ENCODE measurements at regions not wholly inside any gene's neighbourhood (a gene's known extent, or its start where the extent isn't known, plus 50 kb on each side); places are given as distances from the start of the nearest gene placed in this dataset.

DNA sequence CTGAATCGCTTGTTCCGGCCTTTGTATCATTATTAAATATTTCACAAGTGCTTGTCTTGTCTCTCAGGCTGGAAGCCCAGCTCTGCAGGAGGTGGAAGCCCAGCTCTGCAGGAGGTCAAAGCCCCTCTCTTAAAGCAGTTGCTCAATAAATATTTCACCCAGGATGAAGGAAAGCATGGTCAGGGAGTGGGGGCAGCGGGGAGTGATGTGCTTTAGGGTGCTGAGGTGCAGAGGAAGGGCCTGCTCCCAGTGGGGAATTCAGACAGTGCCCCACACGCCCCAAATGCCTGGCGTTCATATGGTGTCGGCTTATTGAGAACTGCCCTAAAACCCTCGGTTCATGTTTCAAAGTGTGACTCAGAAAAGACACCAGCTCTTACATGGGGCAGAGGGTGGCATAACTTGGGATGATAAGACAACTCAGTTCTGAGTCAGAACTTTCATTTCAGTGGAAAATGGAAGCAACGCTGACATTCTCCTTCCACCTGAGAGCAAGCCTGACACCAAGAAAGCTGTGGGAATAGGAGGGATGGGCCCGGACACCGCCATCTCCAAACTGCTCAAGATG lies 114.3 kb upstream of the DAP start:
- intact Hi-C loops (cut with DNase I; ENCODE audit: low total_unique reads): no loop called here
- H3K27ac ChIP-seq: no peak overlapping the region
- no peaks in the 10 kb centered on the region for H3K9me3 ChIP-seq
- no peaks in the 10 kb centered on the region for H3K27me3 ChIP-seq
- no peaks in the 10 kb centered on the region for H3K4me1 ChIP-seq
- H3K4me3 ChIP-seq: no peak overlapping the region
- TF ChIP-seq, protein P1, sequence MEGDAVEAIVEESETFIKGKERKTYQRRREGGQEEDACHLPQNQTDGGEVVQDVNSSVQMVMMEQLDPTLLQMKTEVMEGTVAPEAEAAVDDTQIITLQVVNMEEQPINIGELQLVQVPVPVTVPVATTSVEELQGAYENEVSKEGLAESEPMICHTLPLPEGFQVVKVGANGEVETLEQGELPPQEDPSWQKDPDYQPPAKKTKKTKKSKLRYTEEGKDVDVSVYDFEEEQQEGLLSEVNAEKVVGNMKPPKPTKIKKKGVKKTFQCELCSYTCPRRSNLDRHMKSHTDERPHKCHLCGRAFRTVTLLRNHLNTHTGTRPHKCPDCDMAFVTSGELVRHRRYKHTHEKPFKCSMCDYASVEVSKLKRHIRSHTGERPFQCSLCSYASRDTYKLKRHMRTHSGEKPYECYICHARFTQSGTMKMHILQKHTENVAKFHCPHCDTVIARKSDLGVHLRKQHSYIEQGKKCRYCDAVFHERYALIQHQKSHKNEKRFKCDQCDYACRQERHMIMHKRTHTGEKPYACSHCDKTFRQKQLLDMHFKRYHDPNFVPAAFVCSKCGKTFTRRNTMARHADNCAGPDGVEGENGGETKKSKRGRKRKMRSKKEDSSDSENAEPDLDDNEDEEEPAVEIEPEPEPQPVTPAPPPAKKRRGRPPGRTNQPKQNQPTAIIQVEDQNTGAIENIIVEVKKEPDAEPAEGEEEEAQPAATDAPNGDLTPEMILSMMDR (IDR thresholded peaks at IDR 0.05): no peak
- no peak for DNase-seq
- H3K36me3 ChIP-seq: no peaks in the 10 kb centered on the region

DNA sequence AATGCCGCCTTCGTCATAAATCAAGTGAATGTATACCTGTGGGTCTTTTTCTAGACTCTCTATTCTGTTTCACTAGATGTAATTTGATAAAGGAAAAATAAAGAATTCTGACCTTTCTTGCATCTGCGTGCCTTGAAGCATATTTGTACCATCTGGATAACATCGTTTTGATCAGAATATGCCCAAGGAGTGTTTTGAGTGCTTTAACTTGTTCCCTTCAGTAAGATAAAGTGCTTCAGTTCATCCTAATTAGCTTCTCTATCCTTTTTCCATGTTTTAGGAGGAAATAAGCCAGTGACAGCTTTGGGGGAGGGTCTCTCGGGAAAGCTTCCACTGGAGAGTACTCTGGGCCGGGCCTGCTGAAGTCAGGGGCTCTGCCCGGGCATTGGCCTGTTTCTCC lies 113.5 kb upstream of the DAP start:
- Histone ChIP-seq H3K4me1 (no peaks in the 10 kb centered on the region), H3K36me3 (no peaks in the 10 kb centered on the region), H3K4me3 (no peak overlapping the region), H3K27me3 (no peaks in the 10 kb centered on the region), H3K9me3 (no peaks in the 10 kb centered on the region), H3K27ac (no peak overlapping the region)
- intact Hi-C loops (cut with DNase I; ENCODE audit: low total_unique reads): no loop called here
- TF ChIP-seq, protein P1 (IDR thresholded peaks at IDR 0.05): no peak
- DNase-seq: no peak

DNA sequence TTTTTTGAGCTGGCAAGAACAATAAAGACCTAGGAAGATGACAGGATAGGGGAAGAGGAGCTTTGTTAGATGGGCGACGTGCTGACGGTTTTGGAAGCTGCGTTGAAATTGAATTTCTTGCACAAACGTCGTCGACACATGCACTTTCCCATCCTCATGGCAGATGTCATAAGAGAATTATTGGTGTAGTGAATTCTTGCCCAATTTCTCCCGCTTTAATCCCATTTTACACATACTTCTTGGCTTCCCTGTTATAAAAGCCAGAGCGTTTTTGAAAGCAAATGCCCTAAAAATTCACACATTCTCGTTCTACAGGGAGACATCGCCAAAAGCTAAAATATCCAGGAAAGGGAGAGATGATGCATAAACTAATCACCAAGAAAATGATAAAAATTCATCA lies 109.8 kb upstream of the DAP start:
- intact Hi-C loops (cut with DNase I; ENCODE audit: low total_unique reads): no loop called here
- no peaks in the 10 kb centered on the region for H3K36me3 ChIP-seq
- peaks cover 0 to 8% of the 10 kb centered on the region in 2 donors for H3K27me3 ChIP-seq
- no peak overlapping the region for H3K4me3 ChIP-seq
- H3K4me1 ChIP-seq: no peaks in the 10 kb centered on the region
- DNase-seq: no peak
- H3K27ac ChIP-seq: no peak overlapping the region
- TF ChIP-seq, protein P1 (IDR thresholded peaks at IDR 0.05): no peak
- no peaks in the 10 kb centered on the region for H3K9me3 ChIP-seq

DNA sequence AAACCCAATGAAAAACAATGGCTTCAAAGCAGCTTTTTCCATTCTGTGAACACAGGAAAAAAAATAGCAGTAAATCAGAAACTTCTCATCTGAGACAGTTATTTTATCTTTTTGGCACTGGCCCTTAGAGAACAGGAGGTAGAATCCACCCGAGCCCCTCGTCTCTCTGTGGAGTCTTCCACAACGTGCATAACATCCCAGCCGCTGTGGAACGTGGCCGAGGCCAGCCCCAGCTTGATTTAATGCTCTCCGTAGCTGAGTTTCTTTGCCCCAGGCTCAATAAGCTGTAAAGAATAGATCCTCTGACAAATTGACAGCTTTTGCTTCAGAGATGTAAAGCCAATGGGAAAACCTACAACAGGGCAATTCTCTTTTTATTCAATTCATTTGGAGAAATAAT lies 107.9 kb upstream of the DAP start:
- DNase-seq: no peak
- peaks cover 0 to 8% of the 10 kb centered on the region in 2 donors for H3K27me3 ChIP-seq
- TF ChIP-seq, protein P1 (IDR thresholded peaks at IDR 0.05): no peak
- no peak overlapping the region for H3K4me3 ChIP-seq
- H3K36me3 ChIP-seq: no peaks in the 10 kb centered on the region
- H3K4me1 ChIP-seq: no peaks in the 10 kb centered on the region
- no peaks in the 10 kb centered on the region for H3K9me3 ChIP-seq
- intact Hi-C loops (cut with DNase I; ENCODE audit: low total_unique reads): no loop called here
- no peak overlapping the region for H3K27ac ChIP-seq

DNA sequence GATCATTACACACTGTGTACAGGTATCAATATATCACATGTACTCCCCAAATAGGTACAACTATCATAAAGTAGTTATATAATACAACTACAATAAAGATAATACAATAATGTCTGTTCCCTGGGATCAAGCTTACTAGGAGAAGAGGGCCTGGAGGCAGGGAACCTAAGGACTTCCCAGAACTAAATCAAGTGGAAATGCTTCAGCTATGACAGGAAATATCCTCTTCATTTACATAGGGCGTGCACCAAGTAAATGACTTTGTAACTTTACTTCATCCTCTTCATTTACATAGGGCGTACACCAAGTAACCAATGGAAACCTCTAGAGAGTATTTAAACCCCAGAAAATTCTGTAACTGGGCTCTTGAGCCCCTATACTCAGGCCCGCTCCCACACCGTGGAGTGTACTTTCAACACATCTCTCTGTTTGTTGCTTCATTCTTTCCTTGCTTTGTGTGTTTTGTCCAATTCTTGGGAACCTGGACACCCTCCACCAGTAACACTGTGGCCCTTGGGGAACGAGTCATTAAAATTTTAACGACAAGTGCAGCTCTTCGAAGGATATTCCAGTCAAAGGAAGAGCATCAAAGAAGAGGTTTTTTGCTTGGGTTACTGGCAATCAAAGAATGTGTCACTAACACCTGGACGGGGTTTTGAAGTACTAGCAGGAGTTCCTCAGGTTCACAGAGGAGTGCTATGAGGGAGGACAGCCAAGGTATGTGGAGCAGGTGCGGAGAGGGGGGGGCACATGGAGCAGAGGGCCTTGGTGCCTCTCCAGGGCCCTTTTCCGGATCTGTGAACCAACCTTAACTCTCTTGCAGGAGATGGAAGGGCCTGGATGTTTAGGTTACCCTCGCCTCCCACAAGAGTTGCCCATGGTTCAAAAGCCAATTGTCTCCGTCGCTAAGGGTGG lies 106.6 kb upstream of the DAP start:
- peaks cover 0 to 8% of the 10 kb centered on the region in 2 donors for H3K27me3 ChIP-seq
- H3K27ac ChIP-seq: no peak overlapping the region
- TF ChIP-seq, protein P1 (IDR thresholded peaks at IDR 0.05): no peak
- no peak for DNase-seq
- H3K36me3 ChIP-seq: no peaks in the 10 kb centered on the region
- no peaks in the 10 kb centered on the region for H3K9me3 ChIP-seq
- H3K4me1 ChIP-seq: no peaks in the 10 kb centered on the region
- H3K4me3 ChIP-seq: no peak overlapping the region
- intact Hi-C loops (cut with DNase I; ENCODE audit: low total_unique reads): no loop called here

Data from tibial artery (tissue), 4 donors.